A673 (cell line): ENCODE measurements at regions not wholly inside any gene's neighbourhood (a gene's known extent, or its start where the extent isn't known, plus 50 kb on each side); places are given as distances from the start of the nearest gene placed in this dataset.
"Not testable (repeated sequence)": the region's sequence is repeated elsewhere in the genome, so short reads cannot be mapped to it uniquely, and the experiment has no call there.

Experiments used
- BruUV-seq: library from RNA; stranded (reverse); fragments of 400-500 nt; replicated peaks from 2 replicates; lab custom pipeline; 2021; lab: Mats Ljungman, UMichigan
- CTCF ChIA-PET: fragments of 300-600 bp; sonication (Branson Sonifier 250); formaldehyde crosslinking; loops from one replicate; lab custom pipeline; 2022; ENCODE audit warnings: antibody characterized with exemption; lab: Charles Lee
- POLR2A ChIA-PET: fragments of 300-600 bp; sonication (Branson Sonifier 250); formaldehyde crosslinking; loops from one replicate; lab custom pipeline; 2022; ENCODE audit warnings: antibody characterized with exemption; ENCODE audit not compliant: low non-redundant PET; lab: Charles Lee
- DNase-seq: peaks from one replicate; pipeline ENCODE4 v3.0.0-alpha.2; 2015; ENCODE audit warnings: low spot score
- H3K27ac ChIP-seq: fragments of 200-600 bp; sonication (generic); 2 replicates; pipeline ENCODE4 v1.5.1; 2016; ENCODE audit warnings: mixed run types, low read depth, mild to moderate bottlenecking, mixed read lengths, antibody characterized with exemption, low read length; ENCODE audit not compliant: poor library complexity, severe bottlenecking
- H3K27me3 ChIP-seq: fragments of 200-600 bp; sonication (generic); replicated peaks from 2 replicates; pipeline ENCODE4 v1.6.1; 2017; ENCODE audit warnings: mixed run types, low read depth, mild to moderate bottlenecking, mixed read lengths, antibody characterized with exemption, low read length; ENCODE audit not compliant: insufficient read depth, poor library complexity
- H3K36me3 ChIP-seq: fragments of 200-600 bp; sonication (generic); 2 replicates; pipeline ENCODE4 v1.6.1; 2016; ENCODE audit warnings: mixed run types, mild to moderate bottlenecking, mixed read lengths, antibody characterized with exemption, low read length; ENCODE audit not compliant: insufficient read depth, poor library complexity, severe bottlenecking
- H3K4me1 ChIP-seq: fragments of 200-600 bp; sonication (generic); 2 replicates; pipeline ENCODE4 v1.6.1; 2017; ENCODE audit warnings: mixed run types, mild to moderate bottlenecking, mixed read lengths, antibody characterized with exemption, low read length; ENCODE audit not compliant: insufficient read depth, poor library complexity, severe bottlenecking
- H3K4me3 ChIP-seq: fragments of 200-600 bp; sonication (generic); 2 replicates; pipeline ENCODE4 v1.5.1; 2016; ENCODE audit warnings: low read depth, mixed run types, mild to moderate bottlenecking, mixed read lengths, low read length; ENCODE audit not compliant: poor library complexity, severe bottlenecking
- H3K9me3 ChIP-seq: fragments of 200-600 bp; sonication (generic); 2 replicates; pipeline ENCODE4 v1.6.1; 2016; ENCODE audit warnings: mixed run types, low read depth, mild to moderate bottlenecking, mixed read lengths, antibody characterized with exemption, low read length; ENCODE audit not compliant: poor library complexity, severe bottlenecking
- EZH2 ChIP-seq: fragments of 200-600 bp; sonication (generic); IDR thresholded peaks from 2 replicates; pipeline ENCODE4 v1.6.1; 2017; ENCODE audit warnings: borderline replicate concordance, low read depth, mild to moderate bottlenecking, mixed read lengths, antibody characterized with exemption, low read length; ENCODE audit not compliant: poor library complexity, severe bottlenecking
- intact Hi-C: fragments of 100-400 bp; cut with micrococcal nuclease; formaldehyde crosslinking; loops from one replicate; pipeline ENCODE4 v1.10.0; 2022; ENCODE audit not compliant: unreplicated experiment
- TF ChIP-seq, protein P1 (sequence below): fragments of 300-800, 200-600 bp; sonication (generic); conservative IDR thresholded peaks from 2 replicates; pipeline ENCODE4 v1.5.1; 2017; ENCODE audit warnings: low read depth, mild to moderate bottlenecking, antibody characterized with exemption, low read length, moderate library complexity, mixed read lengths

GRCh38 chr4:112721627-112722026 is 84.7 kb downstream of the LARP7 start:
- TF ChIP-seq, protein P1, sequence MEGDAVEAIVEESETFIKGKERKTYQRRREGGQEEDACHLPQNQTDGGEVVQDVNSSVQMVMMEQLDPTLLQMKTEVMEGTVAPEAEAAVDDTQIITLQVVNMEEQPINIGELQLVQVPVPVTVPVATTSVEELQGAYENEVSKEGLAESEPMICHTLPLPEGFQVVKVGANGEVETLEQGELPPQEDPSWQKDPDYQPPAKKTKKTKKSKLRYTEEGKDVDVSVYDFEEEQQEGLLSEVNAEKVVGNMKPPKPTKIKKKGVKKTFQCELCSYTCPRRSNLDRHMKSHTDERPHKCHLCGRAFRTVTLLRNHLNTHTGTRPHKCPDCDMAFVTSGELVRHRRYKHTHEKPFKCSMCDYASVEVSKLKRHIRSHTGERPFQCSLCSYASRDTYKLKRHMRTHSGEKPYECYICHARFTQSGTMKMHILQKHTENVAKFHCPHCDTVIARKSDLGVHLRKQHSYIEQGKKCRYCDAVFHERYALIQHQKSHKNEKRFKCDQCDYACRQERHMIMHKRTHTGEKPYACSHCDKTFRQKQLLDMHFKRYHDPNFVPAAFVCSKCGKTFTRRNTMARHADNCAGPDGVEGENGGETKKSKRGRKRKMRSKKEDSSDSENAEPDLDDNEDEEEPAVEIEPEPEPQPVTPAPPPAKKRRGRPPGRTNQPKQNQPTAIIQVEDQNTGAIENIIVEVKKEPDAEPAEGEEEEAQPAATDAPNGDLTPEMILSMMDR: no peak
- no peak for TF ChIP-seq EZH2
- H3K36me3 ChIP-seq: no peaks in the 10 kb centered on the region
- CTCF ChIA-PET: interaction anchor here (0.6 kb wide), 1 partner anchor 569 kb away, joined by 7 read pairs; no protein-coding TSS in a partner anchor
- H3K27ac ChIP-seq: no peak overlapping the region
- no peaks in the 10 kb centered on the region for H3K9me3 ChIP-seq
- intact Hi-C loops: no loop called here
- no peaks in the 10 kb centered on the region for H3K27me3 ChIP-seq
- no peaks in the 10 kb centered on the region for H3K4me1 ChIP-seq
- no peak for DNase-seq
- BruUV-seq: no TSS peak
- no peak overlapping the region for H3K4me3 ChIP-seq
- POLR2A ChIA-PET: no interaction called here

DNA sequence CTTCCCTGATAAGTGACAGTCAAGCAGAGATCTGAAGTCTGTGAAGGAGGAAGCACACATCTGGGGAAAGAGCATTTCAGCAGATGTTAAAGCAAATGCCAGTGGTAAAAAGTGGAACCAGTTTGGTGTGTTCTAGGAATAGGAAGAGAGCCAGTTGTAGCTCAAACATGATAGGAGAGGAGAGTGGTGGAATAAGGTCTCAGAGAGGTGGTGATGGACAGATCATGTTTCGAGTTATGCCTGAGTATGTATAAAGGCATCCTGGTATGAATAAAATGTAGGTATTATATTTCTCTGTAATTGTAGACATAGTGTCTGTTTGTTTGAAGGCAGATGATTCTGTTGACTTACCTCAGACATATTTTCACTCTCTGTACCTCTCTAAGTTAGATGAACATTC is 89.1 kb downstream of the LARP7 start:
- CTCF ChIA-PET: no interaction called here
- no peak overlapping the region for H3K4me3 ChIP-seq
- no peak overlapping the region for H3K27ac ChIP-seq
- no peaks in the 10 kb centered on the region for H3K4me1 ChIP-seq
- TF ChIP-seq EZH2: no peak
- TF ChIP-seq, protein P1: no peak
- no peaks in the 10 kb centered on the region for H3K9me3 ChIP-seq
- POLR2A ChIA-PET: no interaction called here
- H3K27me3 ChIP-seq: no peaks in the 10 kb centered on the region
- no TSS peak for BruUV-seq
- intact Hi-C loops: no loop called here
- no peak for DNase-seq
- H3K36me3 ChIP-seq: no peaks in the 10 kb centered on the region

GRCh38 chr4:112727728-112728127 is 90.8 kb downstream of the LARP7 start:
- BruUV-seq, H3K4me3 ChIP-seq, POLR2A ChIA-PET, DNase-seq, H3K36me3 ChIP-seq, intact Hi-C loops, H3K4me1 ChIP-seq, H3K27me3 ChIP-seq, H3K27ac ChIP-seq, H3K9me3 ChIP-seq, CTCF ChIA-PET: not testable (repeated sequence)

DNA sequence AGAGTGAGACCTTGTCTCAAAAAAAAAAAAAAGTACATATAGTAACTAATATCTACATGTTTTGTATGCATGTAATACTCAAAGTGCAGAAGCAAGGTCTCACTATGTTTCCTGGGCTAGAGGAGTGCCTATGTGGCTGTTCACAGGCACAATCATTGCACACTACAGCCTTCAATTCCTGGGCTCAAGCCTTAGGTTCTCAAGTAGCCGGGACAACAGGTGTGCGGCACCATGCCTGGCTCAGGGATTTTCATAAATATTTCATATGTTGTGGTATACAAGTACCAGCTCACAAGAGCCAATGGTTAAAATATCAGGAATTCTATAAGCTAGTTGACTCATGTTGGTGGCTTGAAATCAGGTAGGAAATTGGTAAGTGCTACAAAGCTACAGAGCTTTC is 94.8 kb downstream of the LARP7 start:
- no TSS peak for BruUV-seq
- Histone ChIP-seq H3K4me3 (no peak overlapping the region), H3K4me1 (peaks cover 5% of the 10 kb centered on the region), H3K27ac (no peak overlapping the region), H3K27me3 (no peaks in the 10 kb centered on the region), H3K36me3 (no peaks in the 10 kb centered on the region), H3K9me3 (no peaks in the 10 kb centered on the region)
- intact Hi-C loops: no loop called here
- DNase-seq: no peak
- ChIA-PET POLR2A (interaction anchor here (0.7 kb wide), 1 partner anchor 283 kb away, joined by 14 read pairs; no protein-coding TSS in a partner anchor), CTCF (no interaction called here)
- TF ChIP-seq, protein P1: no peak
- no peak for TF ChIP-seq EZH2
